GDM1 (cell line): ENCODE measurements at regions not wholly inside any gene's neighbourhood (a gene's known extent, or its start where the extent isn't known, plus 50 kb on each side); places are given as distances from the start of the nearest gene placed in this dataset.

Experiments used
- DNase-seq: peaks from one replicate; lab custom pipeline; 2025; lab: John Stamatoyannopoulos, UW

- DNase-seq: no peak
Observed at GRCh38 chr18:54532222-54532621, 58.8 kb upstream of the DYNAP start.

DNA sequence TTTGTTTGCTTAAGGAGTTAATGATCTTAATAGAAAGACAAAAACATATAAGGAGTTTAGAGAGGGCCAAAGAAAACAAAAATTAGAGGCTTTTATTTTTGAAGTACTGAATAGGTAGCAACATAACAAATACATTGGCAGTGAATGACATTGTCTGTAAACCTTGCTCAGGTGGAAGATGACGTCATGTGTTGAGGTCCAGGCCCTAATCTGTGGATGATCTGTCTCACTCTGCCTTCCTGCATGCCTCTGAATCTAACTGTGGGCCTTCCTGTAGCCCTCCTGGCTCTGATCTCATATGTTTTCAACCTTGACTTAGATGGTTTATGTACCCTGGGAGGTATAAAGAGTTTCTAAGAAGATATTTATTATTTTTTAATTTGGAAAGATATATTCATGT, 58.1 kb upstream of the DYNAP start:
- no peak for DNase-seq
